GM12875 (cell line): ENCODE measurements at regions not wholly inside any gene's neighbourhood (a gene's known extent, or its start where the extent isn't known, plus 50 kb on each side); places are given as distances from the start of the nearest gene placed in this dataset.

Experiments used
- H3K4me3 ChIP-seq: one replicate; pipeline ENCODE4 v1.5.1; 2011; ENCODE audit warnings: low read depth, low read length, control low read depth
- TF ChIP-seq, protein P1 (sequence below): IDR thresholded peaks from 2 replicates; pipeline ENCODE4 v1.5.1; 2011; ENCODE audit warnings: low read depth, mild to moderate bottlenecking, control low read depth, inconsistent platforms, low read length, moderate library complexity, borderline replicate concordance; ENCODE audit not compliant: insufficient read depth

- TF ChIP-seq, protein P1, sequence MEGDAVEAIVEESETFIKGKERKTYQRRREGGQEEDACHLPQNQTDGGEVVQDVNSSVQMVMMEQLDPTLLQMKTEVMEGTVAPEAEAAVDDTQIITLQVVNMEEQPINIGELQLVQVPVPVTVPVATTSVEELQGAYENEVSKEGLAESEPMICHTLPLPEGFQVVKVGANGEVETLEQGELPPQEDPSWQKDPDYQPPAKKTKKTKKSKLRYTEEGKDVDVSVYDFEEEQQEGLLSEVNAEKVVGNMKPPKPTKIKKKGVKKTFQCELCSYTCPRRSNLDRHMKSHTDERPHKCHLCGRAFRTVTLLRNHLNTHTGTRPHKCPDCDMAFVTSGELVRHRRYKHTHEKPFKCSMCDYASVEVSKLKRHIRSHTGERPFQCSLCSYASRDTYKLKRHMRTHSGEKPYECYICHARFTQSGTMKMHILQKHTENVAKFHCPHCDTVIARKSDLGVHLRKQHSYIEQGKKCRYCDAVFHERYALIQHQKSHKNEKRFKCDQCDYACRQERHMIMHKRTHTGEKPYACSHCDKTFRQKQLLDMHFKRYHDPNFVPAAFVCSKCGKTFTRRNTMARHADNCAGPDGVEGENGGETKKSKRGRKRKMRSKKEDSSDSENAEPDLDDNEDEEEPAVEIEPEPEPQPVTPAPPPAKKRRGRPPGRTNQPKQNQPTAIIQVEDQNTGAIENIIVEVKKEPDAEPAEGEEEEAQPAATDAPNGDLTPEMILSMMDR = no peak
These were observed 433.3 kb upstream of the KLF12 start for GRCh38 chr13:74567485-74567884.

GRCh38 chr13:74562381-74562780, 428.2 kb upstream of the KLF12 start:
- H3K4me3 ChIP-seq = no peak overlapping the region
- TF ChIP-seq, protein P1 = no peak

More at GRCh38 chr13:74567485-74567884, 433.3 kb upstream of the KLF12 start:
- H3K4me3 ChIP-seq = no peak overlapping the region

GRCh38 chr13:74561155-74561554, 427.0 kb upstream of the KLF12 start:
- TF ChIP-seq, protein P1 = no peak
- H3K4me3 ChIP-seq = no peak overlapping the region

GRCh38 chr13:74560325-74560724, 426.1 kb upstream of the KLF12 start:
- TF ChIP-seq, protein P1 = no peak

DNA sequence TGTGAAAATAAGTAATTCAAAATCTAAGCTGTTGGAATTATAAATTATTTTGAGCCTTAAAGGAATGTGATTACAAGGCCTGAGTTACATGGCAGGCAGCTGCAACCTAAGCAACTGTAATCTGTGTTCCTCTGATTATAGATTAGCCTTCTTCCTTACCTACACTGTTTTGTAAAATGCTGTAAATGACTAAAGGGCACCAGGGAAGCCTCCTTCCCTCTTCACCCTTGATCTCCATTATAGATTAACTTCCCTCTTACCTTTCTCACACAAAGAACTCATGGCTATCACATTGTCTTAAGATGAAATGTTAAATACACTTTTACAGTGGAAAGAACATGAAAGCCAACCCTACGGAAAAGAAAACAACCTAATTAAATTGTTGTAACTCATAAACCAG, 423.7 kb upstream of the KLF12 start:
- TF ChIP-seq, protein P1 = no peak

More at GRCh38 chr13:74560325-74560724, 426.1 kb upstream of the KLF12 start:
- H3K4me3 ChIP-seq = no peak overlapping the region

GRCh38 chr13:74555651-74556420, 421.6 kb upstream of the KLF12 start:
- TF ChIP-seq, protein P1 = no peak
- H3K4me3 ChIP-seq = no peak overlapping the region

More for the DNA sequence above, 423.7 kb upstream of the KLF12 start:
- no peak overlapping the region for H3K4me3 ChIP-seq

DNA sequence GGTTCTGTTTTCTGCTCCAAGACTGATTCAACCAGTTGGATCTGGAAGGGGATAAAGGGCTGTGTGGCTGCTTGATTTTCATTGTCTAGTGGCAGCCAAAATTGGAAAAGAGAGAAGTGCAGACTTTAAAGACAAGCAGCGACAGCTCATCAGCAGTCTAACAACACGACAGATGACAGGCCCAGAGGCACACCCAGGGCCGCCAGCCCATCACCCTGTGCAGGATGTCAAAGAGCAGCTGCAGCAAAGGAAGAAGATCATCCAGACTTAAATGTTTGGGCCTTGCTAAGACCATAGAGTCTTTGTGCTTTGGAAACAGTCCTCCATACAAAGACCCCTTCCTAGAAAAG, 421.0 kb upstream of the KLF12 start:
- no peak overlapping the region for H3K4me3 ChIP-seq

More for the DNA sequence above, 421.0 kb upstream of the KLF12 start:
- TF ChIP-seq, protein P1 = no peak
